ENCODE measurements at regions not wholly inside any gene's neighbourhood (a gene's known extent, or its start where the extent isn't known, plus 50 kb on each side); places are given as distances from the start of the nearest gene placed in this dataset.

DNA sequence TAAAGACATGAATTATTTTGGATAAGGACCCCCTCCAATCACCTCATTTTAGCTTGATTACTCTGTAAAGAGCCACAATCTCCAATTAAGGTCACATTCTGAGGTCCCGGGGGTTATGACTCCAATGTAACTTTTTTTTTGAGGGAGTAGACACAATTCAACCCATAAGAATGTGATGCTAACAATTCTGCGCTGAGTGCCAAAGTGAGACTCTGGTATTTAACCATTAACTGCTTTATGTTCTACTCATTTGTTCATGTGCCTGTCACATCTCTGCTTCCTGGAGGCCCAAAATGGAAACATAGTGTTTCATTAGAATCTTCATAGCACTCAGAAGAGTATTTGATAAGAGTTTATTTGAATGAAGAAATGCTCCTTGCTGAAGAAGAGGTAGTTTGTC lies 234.8 kb downstream of the CPE start:
- Histone ChIP-seq H2BK120ac (ENCODE audit: low read depth, low read length) (peak overlapping the region; percentile 12), H3K4me1 (ENCODE audit: control insufficient read depth, low read depth, low read length) (no peaks in the 10 kb centered on the region), H4K5ac (ENCODE audit: low read length) (no peak overlapping the region), H3K9ac (ENCODE audit: low read length) (no peak overlapping the region), H3K36me3 (ENCODE audit: control insufficient read depth, insufficient read depth, low read length) (no peaks in the 10 kb centered on the region), H3K4ac (ENCODE audit: low read depth, low read length) (no peak overlapping the region), H3K4me2 (ENCODE audit: low read length) (no peak overlapping the region), H3K18ac (ENCODE audit: low read length) (no peak overlapping the region), H2BK5ac (ENCODE audit: low read length) (no peak overlapping the region), H3K27ac (ENCODE audit: low read depth, low read length) (no peak overlapping the region), H3K79me2 (ENCODE audit: control insufficient read depth, insufficient read depth, low read length) (no peaks in the 10 kb centered on the region), H3K27me3 (ENCODE audit: insufficient read depth, low read length, poor library complexity) (no peaks in the 10 kb centered on the region), H3K79me1 (ENCODE audit: low read length) (no peaks in the 10 kb centered on the region), H2BK15ac (replicated peaks; ENCODE audit: low read depth) (no peak overlapping the region), H3K4me3 (ENCODE audit: low read length) (no peak overlapping the region), H3K56ac (ENCODE audit: low read length) (no peak overlapping the region), H4K8ac (ENCODE audit: low read depth, low read length) (peak overlapping the region; percentile 76), H2AK5ac (ENCODE audit: low read length) (no peak overlapping the region), H3K23ac (ENCODE audit: low read length) (no peak overlapping the region)
- WGBS (ENCODE audit: extremely low coverage, insufficient coverage, low lambda C conversion rate) = no CpG with 5 or more reads among the region's 2 CpGs
- DNase-seq = no peak

DNA sequence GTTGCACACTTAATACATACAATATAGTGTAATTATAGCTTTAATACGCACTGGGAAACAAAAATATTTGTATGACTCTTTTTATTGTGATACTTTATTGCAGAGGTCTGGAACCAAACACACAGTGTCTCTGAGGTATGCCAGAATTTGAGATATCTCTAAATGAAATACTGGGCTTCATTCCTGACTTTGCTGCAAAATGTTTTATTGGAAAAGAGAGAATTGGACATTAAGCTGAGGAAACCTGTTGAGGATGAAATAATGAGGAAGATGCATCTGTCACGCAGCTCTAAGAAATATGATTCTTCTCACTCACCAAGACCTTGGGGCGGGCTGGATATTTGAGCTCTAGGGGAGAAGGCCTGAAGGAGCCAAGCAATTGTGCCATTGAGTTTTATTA lies 242.1 kb downstream of the CPE start:
- no peak overlapping the region for H3K27ac ChIP-seq (ENCODE audit: low read depth, low read length)
- peak overlapping the region; percentile 79 for H2BK15ac ChIP-seq (replicated peaks; ENCODE audit: low read depth)
- H3K56ac ChIP-seq (ENCODE audit: low read length) = no peak overlapping the region
- H3K4ac ChIP-seq (ENCODE audit: low read depth, low read length) = no peak overlapping the region
- no peak overlapping the region for H3K4me2 ChIP-seq (ENCODE audit: low read length)
- no peaks in the 10 kb centered on the region for H3K79me1 ChIP-seq (ENCODE audit: low read length)
- no peak overlapping the region for H2AK5ac ChIP-seq (ENCODE audit: low read length)
- no peak overlapping the region for H3K4me3 ChIP-seq (ENCODE audit: low read length)
- no peak overlapping the region for H2BK120ac ChIP-seq (ENCODE audit: low read depth, low read length)
- H2BK5ac ChIP-seq (ENCODE audit: low read length) = no peak overlapping the region
- H3K36me3 ChIP-seq (ENCODE audit: control insufficient read depth, insufficient read depth, low read length) = no peaks in the 10 kb centered on the region
- no CpG with 5 or more reads among the region's 3 CpGs for WGBS (ENCODE audit: extremely low coverage, insufficient coverage, low lambda C conversion rate)
- H3K27me3 ChIP-seq (ENCODE audit: insufficient read depth, low read length, poor library complexity) = no peaks in the 10 kb centered on the region
- no peaks in the 10 kb centered on the region for H3K4me1 ChIP-seq (ENCODE audit: control insufficient read depth, low read depth, low read length)
- H3K23ac ChIP-seq (ENCODE audit: low read length) = no peak overlapping the region
- no peak overlapping the region for H4K8ac ChIP-seq (ENCODE audit: low read depth, low read length)
- no peak overlapping the region for H3K9ac ChIP-seq (ENCODE audit: low read length)
- H3K79me2 ChIP-seq (ENCODE audit: control insufficient read depth, insufficient read depth, low read length) = no peaks in the 10 kb centered on the region
- DNase-seq = no peak
- no peak overlapping the region for H4K5ac ChIP-seq (ENCODE audit: low read length)
- peak overlapping the region; percentile 1 for H3K18ac ChIP-seq (ENCODE audit: low read length)

GRCh38 chr4:165621983-165622382 lies 243.2 kb downstream of the CPE start:
- no peak overlapping the region for H3K4ac ChIP-seq (ENCODE audit: low read depth, low read length)
- no peaks in the 10 kb centered on the region for H3K27me3 ChIP-seq (ENCODE audit: insufficient read depth, low read length, poor library complexity)
- H3K36me3 ChIP-seq (ENCODE audit: control insufficient read depth, insufficient read depth, low read length) = no peaks in the 10 kb centered on the region
- peak; percentile 60 for DNase-seq
- no peak overlapping the region for H4K8ac ChIP-seq (ENCODE audit: low read depth, low read length)
- no peak overlapping the region for H3K18ac ChIP-seq (ENCODE audit: low read length)
- H3K27ac ChIP-seq (ENCODE audit: low read depth, low read length) = peak overlapping the region; percentile 38
- no peak overlapping the region for H3K23ac ChIP-seq (ENCODE audit: low read length)
- H2BK5ac ChIP-seq (ENCODE audit: low read length) = peak overlapping the region; percentile 72
- H4K5ac ChIP-seq (ENCODE audit: low read length) = no peak overlapping the region
- WGBS (ENCODE audit: extremely low coverage, insufficient coverage, low lambda C conversion rate) = no CpG with 5 or more reads among the region's 5 CpGs
- no peaks in the 10 kb centered on the region for H3K79me1 ChIP-seq (ENCODE audit: low read length)
- no peak overlapping the region for H2BK120ac ChIP-seq (ENCODE audit: low read depth, low read length)
- no peaks in the 10 kb centered on the region for H3K4me1 ChIP-seq (ENCODE audit: control insufficient read depth, low read depth, low read length)
- H2BK15ac ChIP-seq (replicated peaks; ENCODE audit: low read depth) = no peak overlapping the region
- no peak overlapping the region for H2AK5ac ChIP-seq (ENCODE audit: low read length)
- H3K79me2 ChIP-seq (ENCODE audit: control insufficient read depth, insufficient read depth, low read length) = no peaks in the 10 kb centered on the region
- H3K9ac ChIP-seq (ENCODE audit: low read length) = no peak overlapping the region
- H3K56ac ChIP-seq (ENCODE audit: low read length) = no peak overlapping the region
- H3K4me3 ChIP-seq (ENCODE audit: low read length) = no peak overlapping the region
- H3K4me2 ChIP-seq (ENCODE audit: low read length) = no peak overlapping the region

DNA sequence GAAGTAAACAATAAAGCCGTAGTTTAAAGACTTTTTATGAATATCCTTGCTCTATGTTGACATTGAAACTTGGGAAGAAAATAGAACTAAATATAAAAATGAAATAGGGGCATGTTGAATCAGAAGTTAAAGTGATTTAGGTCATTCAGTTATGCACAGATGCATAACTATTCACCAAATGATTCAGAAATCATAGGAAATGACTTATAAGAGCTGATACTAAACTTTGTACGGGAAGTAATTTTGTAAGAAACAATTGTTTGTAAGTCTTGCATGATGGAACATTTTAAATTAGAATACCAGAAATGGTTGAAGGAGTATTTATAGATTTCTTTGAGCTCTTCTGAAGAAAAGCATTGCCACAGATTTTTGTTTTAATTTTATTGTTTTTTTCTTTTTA lies 246.5 kb downstream of the CPE start:
- Histone ChIP-seq H2BK120ac (ENCODE audit: low read depth, low read length) (no peak overlapping the region), H3K4me3 (ENCODE audit: low read length) (no peak overlapping the region), H3K36me3 (ENCODE audit: control insufficient read depth, insufficient read depth, low read length) (no peaks in the 10 kb centered on the region), H2BK5ac (ENCODE audit: low read length) (no peak overlapping the region), H4K5ac (ENCODE audit: low read length) (no peak overlapping the region), H3K79me2 (ENCODE audit: control insufficient read depth, insufficient read depth, low read length) (no peaks in the 10 kb centered on the region), H3K4me1 (ENCODE audit: control insufficient read depth, low read depth, low read length) (no peaks in the 10 kb centered on the region), H3K9ac (ENCODE audit: low read length) (no peak overlapping the region), H4K8ac (ENCODE audit: low read depth, low read length) (no peak overlapping the region), H3K79me1 (ENCODE audit: low read length) (no peaks in the 10 kb centered on the region), H2AK5ac (ENCODE audit: low read length) (no peak overlapping the region), H3K27ac (ENCODE audit: low read depth, low read length) (no peak overlapping the region), H3K23ac (ENCODE audit: low read length) (no peak overlapping the region), H2BK15ac (replicated peaks; ENCODE audit: low read depth) (no peak overlapping the region), H3K56ac (ENCODE audit: low read length) (no peak overlapping the region), H3K4me2 (ENCODE audit: low read length) (no peak overlapping the region), H3K18ac (ENCODE audit: low read length) (no peak overlapping the region), H3K4ac (ENCODE audit: low read depth, low read length) (no peak overlapping the region), H3K27me3 (ENCODE audit: insufficient read depth, low read length, poor library complexity) (no peaks in the 10 kb centered on the region)
- no CpG with 5 or more reads among the region's 2 CpGs for WGBS (ENCODE audit: extremely low coverage, insufficient coverage, low lambda C conversion rate)
- no peak for DNase-seq

DNA sequence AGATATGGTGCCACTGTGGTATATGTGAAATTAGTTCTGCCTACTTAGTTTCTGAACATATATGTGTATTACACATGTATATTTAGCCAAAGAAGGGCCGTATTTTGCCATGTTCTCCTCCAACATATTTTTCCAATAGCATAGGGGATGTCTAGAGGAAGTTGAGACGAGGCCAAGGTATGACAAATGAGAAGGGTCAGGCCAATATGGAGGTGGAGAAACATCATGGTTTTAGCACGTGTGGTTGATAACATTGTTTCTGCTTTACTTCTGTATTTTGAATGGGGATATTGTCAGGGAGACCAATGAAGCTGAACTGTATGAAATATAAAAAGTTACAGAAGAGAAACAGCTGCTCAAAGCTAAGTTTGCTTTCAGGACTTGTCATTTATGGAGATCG lies 246.7 kb upstream of the TLL1 start:
- Histone ChIP-seq H3K27ac (ENCODE audit: low read depth, low read length) (no peak overlapping the region), H3K27me3 (ENCODE audit: insufficient read depth, low read length, poor library complexity) (no peaks in the 10 kb centered on the region), H2BK5ac (ENCODE audit: low read length) (no peak overlapping the region), H3K79me2 (ENCODE audit: control insufficient read depth, insufficient read depth, low read length) (no peaks in the 10 kb centered on the region), H2BK120ac (ENCODE audit: low read depth, low read length) (no peak overlapping the region), H3K36me3 (ENCODE audit: control insufficient read depth, insufficient read depth, low read length) (no peaks in the 10 kb centered on the region), H3K18ac (ENCODE audit: low read length) (no peak overlapping the region), H3K23ac (ENCODE audit: low read length) (no peak overlapping the region), H3K4me2 (ENCODE audit: low read length) (no peak overlapping the region), H4K5ac (ENCODE audit: low read length) (no peak overlapping the region), H3K56ac (ENCODE audit: low read length) (no peak overlapping the region), H3K4me1 (ENCODE audit: control insufficient read depth, low read depth, low read length) (no peaks in the 10 kb centered on the region), H2AK5ac (ENCODE audit: low read length) (no peak overlapping the region), H4K8ac (ENCODE audit: low read depth, low read length) (no peak overlapping the region), H2BK15ac (replicated peaks; ENCODE audit: low read depth) (no peak overlapping the region), H3K4me3 (ENCODE audit: low read length) (no peak overlapping the region), H3K9ac (ENCODE audit: low read length) (no peak overlapping the region), H3K4ac (ENCODE audit: low read depth, low read length) (no peak overlapping the region), H3K79me1 (ENCODE audit: low read length) (no peaks in the 10 kb centered on the region)
- no CpG with 5 or more reads among the region's 4 CpGs for WGBS (ENCODE audit: extremely low coverage, insufficient coverage, low lambda C conversion rate)
- no peak for DNase-seq

- H3K36me3 ChIP-seq (ENCODE audit: control insufficient read depth, insufficient read depth, low read length) = no peaks in the 10 kb centered on the region
- no peak overlapping the region for H2BK120ac ChIP-seq (ENCODE audit: low read depth, low read length)
- no peak overlapping the region for H3K27ac ChIP-seq (ENCODE audit: low read depth, low read length)
- H3K9ac ChIP-seq (ENCODE audit: low read length) = no peak overlapping the region
- H3K4me1 ChIP-seq (ENCODE audit: control insufficient read depth, low read depth, low read length) = no peaks in the 10 kb centered on the region
- no peak overlapping the region for H3K4me2 ChIP-seq (ENCODE audit: low read length)
- H3K79me1 ChIP-seq (ENCODE audit: low read length) = no peaks in the 10 kb centered on the region
- DNase-seq = no peak
- H3K56ac ChIP-seq (ENCODE audit: low read length) = no peak overlapping the region
- no peak overlapping the region for H4K8ac ChIP-seq (ENCODE audit: low read depth, low read length)
- H2AK5ac ChIP-seq (ENCODE audit: low read length) = no peak overlapping the region
- H3K79me2 ChIP-seq (ENCODE audit: control insufficient read depth, insufficient read depth, low read length) = no peaks in the 10 kb centered on the region
- H4K5ac ChIP-seq (ENCODE audit: low read length) = no peak overlapping the region
- no peak overlapping the region for H3K18ac ChIP-seq (ENCODE audit: low read length)
- no peak overlapping the region for H3K4me3 ChIP-seq (ENCODE audit: low read length)
- H2BK5ac ChIP-seq (ENCODE audit: low read length) = no peak overlapping the region
- no peaks in the 10 kb centered on the region for H3K27me3 ChIP-seq (ENCODE audit: insufficient read depth, low read length, poor library complexity)
- H2BK15ac ChIP-seq (replicated peaks; ENCODE audit: low read depth) = no peak overlapping the region
- WGBS (ENCODE audit: extremely low coverage, insufficient coverage, low lambda C conversion rate) = no CpG with 5 or more reads among the region's 3 CpGs
- H3K23ac ChIP-seq (ENCODE audit: low read length) = no peak overlapping the region
- no peak overlapping the region for H3K4ac ChIP-seq (ENCODE audit: low read depth, low read length)
These were observed 245.9 kb upstream of the TLL1 start for GRCh38 chr4:165627128-165627527.
